GM19463 (cell line): ENCODE measurements at regions not wholly inside any gene's neighbourhood (a gene's known extent, or its start where the extent isn't known, plus 50 kb on each side); places are given as distances from the start of the nearest gene placed in this dataset.
"Not testable (repeated sequence)": the region's sequence is repeated elsewhere in the genome, so short reads cannot be mapped to it uniquely, and the experiment has no call there.

ENCODE experiments used
- ATAC-seq: cut with Tn5 transposase; IDR thresholded peaks from one replicate; pipeline ENCODE4 v1.9.1; 2021; ENCODE audit warnings: mild to moderate bottlenecking, moderate library complexity; ENCODE audit not compliant: unreplicated experiment

GRCh38 chr10:124217906-124218804 is 124.8 kb upstream of the CHST15 start:
- ATAC-seq: no peak

- ATAC-seq: no peak
These were observed 123.6 kb upstream of the CHST15 start for GRCh38 chr10:124217031-124217430.

- no peak for ATAC-seq
These were observed 121.4 kb upstream of the CHST15 start for GRCh38 chr10:124214610-124215375.

GRCh38 chr10:124213899-124214510 is 120.6 kb upstream of the CHST15 start:
- no peak for ATAC-seq

- no peak for ATAC-seq
These were observed 120.1 kb upstream of the CHST15 start for GRCh38 chr10:124213471-124213870.

DNA sequence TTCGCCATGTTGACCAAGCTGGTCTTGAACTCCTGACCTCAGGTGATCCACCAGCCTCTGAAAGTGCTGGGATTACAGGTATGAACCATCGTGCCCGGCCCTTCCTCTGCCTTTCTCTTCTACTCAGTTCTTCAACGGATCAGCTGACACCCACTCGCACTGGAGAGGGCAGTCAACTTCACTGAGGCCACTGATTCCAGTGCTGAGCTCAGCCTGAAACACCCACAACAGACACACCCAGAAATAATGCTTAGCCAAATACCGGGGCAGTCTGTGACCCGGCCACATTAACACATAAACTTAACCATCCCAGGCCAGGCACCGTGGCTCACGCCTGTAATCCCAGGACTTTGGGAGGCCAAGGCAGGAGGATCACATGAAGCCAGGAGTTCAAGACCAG is 119.3 kb upstream of the CHST15 start:
- ATAC-seq: no peak

GRCh38 chr10:124211921-124212320 is 118.5 kb upstream of the CHST15 start:
- no peak for ATAC-seq

DNA sequence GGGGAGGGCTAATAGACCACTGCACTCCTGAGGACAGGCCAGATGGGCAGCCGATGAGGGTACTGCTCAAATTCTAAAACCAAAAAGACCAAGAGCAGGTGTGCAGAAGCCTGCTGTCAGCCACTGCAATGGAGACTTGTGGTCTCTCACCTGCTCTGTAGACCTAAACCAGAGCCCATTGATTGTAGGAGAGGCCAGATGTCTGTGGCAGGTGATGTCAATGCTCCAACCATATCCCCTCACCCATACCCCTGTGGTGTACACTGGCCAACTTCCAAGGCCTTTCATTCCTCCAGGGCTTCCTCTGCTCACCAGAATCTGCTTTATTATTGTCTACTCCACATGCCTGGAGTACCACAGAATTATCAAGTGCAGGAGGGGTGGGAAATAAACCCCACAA is 116.9 kb upstream of the CHST15 start:
- no peak for ATAC-seq

DNA sequence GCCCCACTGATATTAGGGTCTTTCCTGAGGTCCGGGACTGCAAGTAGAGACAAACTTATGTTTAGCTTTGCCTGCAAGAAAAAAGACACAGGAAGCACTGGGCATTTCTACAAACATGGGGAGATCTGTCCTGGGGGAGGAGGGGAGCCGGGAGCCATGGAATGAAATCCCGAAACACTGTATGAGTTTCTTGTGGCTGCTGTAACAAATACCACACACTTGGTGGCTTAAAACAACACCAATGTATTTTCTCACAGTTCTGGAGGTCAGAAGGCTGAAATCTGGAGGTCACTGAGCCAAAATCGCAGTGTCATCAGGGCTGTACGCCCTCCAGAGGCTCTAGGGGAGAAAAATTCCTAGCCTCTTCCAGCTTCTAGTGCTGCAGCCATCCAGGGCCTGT is 114.0 kb upstream of the CHST15 start:
- ATAC-seq: no peak

DNA sequence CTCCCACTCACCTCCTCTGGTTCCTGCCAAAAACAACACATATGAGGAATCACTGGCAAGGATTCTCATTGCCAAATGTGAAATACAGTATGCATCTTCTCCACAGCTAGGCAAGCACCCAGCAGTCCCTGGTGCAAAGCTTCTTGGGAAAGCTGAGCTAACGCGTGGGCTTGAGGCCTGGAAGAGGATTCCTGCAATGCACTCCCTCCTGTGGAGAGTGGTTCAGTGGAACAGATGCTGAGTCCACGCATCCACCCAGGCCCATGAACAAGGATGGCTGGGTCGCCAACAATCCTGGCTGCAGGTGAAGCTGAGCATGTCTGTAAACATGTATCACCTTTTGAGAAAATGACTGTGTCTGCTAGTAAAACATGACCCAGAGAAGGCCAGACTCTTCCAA is 113.2 kb upstream of the CHST15 start:
- ATAC-seq: no peak

- ATAC-seq: no peak
These were observed 112.0 kb upstream of the CHST15 start for GRCh38 chr10:124205432-124205831.

GRCh38 chr10:124204726-124205125 is 111.3 kb upstream of the CHST15 start:
- no peak for ATAC-seq

DNA sequence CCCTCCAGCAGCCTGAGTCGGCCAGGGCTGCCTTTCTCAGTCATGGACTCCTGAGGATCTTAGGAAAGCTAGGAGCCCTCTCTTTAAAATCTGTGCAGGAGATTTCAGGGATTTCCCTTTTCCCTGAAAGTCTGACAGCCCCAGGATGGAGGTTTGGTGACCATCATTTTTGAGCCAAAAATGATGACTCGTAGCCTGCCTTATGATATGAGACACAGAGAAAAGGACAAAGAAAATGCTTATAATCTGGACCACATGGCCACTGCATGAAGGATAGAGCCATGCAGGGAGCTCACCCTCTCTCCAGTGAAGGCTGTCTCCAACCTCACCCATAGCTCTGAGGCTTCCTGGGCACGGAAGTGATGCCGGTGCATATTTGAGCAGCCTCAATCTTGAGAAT is 106.6 kb upstream of the CHST15 start:
- ATAC-seq: no peak

DNA sequence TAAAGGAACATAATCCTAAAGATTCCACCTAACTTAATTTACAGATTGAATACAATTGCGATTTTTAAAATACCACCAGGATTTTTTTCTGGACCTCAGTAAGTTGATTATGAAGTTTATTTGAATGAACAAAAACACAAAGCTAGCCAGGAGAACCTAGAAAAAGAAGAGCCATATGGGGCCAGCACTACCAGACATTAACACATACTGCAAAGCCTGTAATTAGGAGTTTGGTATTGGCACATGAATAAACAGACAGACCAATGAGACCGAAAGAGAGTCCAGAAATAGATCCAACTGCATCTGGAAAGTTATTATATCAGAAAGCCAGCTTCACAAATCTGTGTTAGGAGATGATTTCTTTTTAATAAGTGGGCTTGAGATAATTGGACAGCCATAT is 105.5 kb upstream of the CHST15 start:
- ATAC-seq: no peak

DNA sequence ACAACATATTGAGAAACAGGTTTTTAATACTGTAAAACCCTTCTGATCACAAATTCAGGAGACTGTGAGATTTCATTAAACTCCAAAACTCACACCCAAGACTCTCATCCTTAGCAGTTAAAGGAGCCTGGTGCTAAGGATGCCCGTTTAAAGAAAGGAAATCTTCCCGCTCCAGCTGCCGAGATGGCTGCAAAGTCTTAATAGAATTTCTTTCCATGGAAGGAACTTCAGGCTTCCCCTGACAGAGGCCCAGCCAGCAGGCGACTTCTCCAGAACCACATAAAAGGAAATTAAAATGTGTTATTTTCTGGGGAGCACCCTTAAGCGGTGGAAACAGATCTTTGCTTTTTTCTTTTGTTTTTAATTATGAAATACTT is 104.7 kb upstream of the CHST15 start:
- no peak for ATAC-seq

GRCh38 chr10:124197371-124198124 is 104.2 kb upstream of the CHST15 start:
- ATAC-seq: no peak

DNA sequence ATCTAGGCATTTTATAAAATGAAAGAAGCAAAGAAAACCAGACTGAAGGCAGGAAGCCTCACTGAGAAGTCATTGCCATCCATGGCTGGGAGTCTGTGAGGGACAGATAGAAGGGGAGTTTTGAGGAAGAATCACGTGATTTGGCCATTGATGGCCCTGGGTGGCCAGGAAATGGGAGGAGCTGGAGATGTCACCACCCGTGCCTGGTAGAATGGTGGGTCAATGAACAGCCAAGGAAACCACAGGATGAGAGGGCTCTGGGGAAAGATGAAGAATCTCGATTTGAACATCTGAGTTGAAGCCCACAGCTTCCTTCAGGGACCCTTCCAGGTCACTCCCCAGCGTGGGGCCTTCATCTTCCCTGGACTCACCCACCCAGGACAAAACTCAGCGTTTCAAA is 103.3 kb upstream of the CHST15 start:
- no peak for ATAC-seq

DNA sequence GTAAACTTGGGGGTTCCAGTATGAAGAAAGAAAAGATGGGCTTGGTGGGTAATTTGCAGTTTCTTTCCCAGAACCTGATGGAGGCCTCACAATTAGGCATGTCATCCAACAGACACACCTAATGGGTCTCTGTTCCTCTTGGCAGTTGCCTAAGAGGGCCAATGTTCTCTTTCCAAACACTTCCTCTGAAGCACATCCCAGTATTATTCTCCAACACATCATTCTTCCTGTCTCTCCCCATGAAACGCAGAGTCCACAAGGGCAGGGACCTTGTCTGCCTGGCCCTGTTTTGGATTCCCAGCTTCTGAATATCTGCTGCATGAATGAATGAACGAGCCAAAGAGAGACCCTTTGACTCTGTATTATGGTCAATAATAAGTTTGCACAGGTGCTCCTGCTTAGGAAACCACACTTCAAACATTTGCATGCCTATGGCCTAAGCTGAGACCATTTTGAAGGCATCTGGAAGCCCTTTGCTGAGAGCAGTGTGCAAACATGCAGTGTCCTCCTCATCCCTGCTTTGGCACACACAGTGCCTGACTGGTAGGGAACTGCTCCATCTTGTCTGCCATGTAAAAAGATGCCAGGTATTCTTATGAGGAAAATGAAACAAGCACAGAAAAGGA is 100.9 kb upstream of the CHST15 start:
- no peak for ATAC-seq

GRCh38 chr10:124193309-124193696 is 99.9 kb upstream of the CHST15 start:
- no peak for ATAC-seq

DNA sequence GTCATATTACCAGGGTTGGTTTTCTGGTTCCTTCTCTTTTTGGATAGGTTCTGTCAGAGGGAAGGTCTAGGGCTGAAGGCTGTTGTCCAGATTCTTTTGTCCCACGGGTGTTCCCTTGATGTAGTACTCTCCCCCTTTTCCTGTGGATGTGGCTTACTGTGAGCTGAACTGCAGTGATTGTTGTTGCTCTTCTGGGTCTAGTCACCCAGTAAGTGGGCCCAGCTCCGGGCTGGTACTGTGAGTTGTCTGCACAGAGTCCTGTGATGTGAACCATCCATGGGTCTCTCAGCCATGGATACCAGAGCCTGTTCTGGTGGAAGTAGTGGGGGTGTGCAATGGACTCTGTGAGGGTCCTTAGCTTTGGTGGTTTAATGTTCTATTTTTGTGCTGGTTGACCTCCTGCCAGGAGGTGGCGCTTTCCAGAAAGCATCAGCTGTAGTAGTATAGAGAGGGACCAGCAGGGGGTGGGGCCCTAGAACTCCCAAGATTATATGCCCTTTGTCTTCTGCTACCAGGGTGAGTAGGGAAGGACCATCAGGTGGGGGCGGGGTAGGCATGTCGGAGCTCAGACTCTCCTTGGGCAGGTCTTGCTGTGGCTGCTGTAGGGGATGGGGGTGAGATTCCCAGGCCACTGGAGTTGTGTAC is 99.4 kb upstream of the CHST15 start:
- not testable (repeated sequence) for ATAC-seq
